HG03565 (cell line): ENCODE measurements at regions not wholly inside any gene's neighbourhood (a gene's known extent, or its start where the extent isn't known, plus 50 kb on each side); places are given as distances from the start of the nearest gene placed in this dataset.

Source experiments
- ATAC-seq: cut with Tn5 transposase; IDR thresholded peaks from one replicate; pipeline ENCODE4 v1.9.1; 2021; ENCODE audit warnings: mild to moderate bottlenecking, moderate library complexity; ENCODE audit not compliant: unreplicated experiment

DNA sequence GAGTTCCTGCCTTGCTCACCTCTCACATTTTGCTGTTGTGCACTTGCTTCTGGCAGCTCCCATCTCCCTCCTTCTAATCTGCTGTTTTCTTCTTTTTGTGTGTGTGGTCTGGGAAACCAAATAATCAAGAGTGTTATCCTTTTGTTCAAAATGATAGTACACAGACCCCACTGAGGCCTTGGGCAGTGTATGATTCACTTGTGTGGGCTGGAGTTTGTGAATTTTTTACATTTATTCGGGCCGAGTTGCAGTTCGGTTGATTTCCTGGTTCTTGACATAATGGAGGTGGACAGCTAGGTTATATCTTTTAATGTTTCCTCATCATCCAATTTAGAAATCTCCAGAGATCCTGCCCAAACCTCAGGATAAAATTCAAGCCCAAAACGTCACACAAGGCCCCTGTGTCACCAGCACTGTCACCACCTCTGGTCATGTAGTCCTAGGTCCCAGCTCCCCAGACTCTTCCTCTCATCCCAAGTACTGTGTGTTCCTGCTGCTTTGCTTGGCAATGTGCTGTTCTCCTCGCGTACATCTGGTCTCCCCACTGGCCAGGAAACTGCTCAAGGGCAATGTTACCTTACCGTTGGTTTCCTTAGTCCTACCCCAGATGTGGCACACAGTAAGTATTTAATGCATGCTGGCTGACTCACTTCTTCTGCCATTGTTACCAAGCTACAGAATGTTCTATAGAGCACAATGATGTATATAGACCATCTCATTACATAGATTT lies 55.7 kb upstream of the PHACTR2 start:
- no peak for ATAC-seq

DNA sequence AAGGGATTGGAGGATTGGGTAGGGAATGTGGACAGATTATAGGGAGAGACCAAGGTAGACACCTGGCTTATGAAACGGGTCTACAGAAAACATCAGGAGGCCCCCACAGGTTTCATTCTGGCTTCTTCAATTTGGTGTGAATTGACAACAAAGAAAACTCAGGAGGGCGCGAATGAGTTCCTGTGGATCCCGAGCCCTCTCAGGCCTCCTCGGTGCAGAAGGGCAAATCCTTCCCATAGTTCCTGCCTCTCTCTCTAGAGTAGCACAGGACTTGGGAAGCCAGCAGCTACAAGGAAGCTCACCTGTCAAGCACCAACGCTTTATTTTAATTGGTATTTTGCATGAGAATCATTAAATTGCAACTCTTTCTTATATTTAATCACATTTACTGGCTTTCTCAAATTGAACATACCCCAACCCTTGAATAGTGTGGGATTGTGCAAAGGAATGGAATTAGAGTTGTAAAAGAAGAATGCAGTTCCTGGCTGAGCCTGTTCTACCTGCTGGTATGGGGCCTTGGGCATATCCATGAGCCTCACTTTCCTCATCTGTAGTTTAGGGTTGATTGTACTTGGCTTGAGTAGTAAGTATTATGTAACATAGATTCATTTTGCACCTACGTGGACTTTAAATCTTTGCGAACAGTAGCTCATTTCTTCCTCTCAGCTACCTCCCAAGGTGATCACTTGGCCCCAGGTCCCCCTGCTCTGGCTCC lies 56.4 kb upstream of the PHACTR2 start:
- ATAC-seq: no peak

DNA sequence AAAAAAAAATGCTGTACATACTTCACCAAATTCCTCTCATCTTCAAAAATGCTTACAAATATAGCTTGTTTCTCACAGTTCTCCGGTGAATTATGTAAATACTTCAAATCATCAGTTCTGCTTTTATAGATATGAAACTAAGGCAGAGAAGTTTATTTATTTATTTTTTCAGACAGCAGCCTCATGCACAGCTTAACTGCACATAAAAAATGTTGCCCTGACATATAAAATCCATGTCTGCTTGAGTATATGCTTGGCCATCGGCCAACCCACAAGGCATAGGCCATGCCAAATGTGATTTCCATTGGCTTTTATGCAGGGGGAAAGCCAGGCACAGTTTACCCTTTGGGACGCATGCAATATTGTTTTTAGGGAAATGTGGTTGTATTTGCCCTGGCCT lies 57.3 kb upstream of the PHACTR2 start:
- no peak for ATAC-seq

DNA sequence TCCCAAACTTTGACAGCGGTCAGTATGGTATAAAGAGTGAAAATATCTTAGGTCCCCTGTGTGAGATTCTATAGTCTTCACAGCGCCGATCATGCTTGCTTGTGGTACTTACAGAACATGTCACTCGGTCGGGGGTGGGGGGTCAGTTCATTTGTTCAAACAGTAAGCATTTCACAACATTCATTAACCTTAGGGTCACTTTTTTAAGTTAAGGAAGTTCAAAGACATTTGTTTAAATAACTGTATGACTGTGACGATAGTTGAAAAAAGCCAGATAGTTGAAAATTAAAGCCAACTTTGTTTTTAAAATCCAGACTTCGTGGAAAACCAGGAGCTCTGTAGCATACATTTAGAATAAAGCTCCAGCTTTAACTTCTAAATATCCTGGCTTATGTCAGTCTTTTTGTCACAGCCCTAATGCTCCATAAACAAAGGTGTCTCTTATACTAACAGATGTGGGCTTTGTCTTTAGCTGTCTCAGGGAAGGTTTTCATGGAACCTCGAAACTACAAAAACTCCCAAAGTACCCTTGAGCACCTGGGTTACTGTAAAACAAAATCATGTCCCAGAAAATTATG lies 57.9 kb upstream of the PHACTR2 start:
- no peak for ATAC-seq

DNA sequence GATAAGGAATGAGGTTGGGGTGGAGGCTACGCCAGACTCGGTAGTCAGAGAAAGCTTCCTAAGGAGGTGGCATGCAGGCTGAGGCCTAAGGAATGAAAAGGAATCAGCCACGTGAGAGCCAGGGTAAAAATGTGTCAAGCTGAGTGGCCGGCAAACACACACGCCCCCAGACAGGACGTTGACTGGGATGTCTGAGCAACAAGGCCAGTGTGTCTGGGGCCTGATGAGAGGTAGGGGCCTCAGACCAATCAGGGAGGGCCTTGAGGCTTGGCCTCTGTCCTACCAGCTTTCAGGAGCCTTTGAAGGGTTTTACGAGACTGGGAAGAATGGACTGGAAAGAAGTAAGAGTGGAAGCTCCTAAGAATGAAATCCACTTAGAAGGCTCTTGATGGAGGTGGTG lies 61.0 kb upstream of the PHACTR2 start:
- ATAC-seq: no peak

DNA sequence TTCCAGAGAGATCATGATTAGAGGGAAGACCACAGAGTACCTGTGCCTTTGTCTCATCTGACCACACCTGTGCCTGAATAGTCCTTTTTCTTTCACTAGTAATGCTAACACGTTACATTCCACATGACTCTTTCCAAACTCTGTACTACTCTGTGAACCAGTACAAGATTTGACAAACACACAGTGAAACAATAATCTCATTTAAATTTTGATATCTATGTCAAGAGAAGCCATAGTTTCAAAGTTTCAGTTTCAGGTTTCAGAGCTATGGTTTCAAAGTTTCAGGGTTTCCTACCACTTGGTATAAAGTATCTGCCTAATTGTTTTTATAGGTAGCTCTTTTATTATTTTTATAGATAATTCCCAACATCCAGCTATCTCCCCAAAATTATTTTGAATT lies 62.0 kb upstream of the PHACTR2 start:
- ATAC-seq: no peak

DNA sequence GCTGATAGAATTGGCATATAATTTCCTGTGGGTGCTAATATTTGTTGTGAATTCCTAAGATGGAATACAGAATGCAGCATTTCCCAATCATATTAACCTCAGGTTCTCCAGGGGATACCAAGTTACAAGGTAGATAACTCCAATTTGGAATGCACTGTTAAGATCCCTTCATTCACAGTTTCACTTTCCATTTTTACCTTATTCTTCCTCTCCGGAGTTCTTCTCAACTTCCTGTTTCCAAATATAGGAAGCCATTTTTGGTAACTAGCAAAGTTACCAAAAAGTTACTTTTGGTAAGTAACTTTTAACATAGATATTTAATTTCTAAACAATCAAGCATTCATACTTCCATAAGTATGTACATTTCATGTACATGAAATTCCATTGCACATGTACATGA lies 63.5 kb upstream of the PHACTR2 start:
- no peak for ATAC-seq

DNA sequence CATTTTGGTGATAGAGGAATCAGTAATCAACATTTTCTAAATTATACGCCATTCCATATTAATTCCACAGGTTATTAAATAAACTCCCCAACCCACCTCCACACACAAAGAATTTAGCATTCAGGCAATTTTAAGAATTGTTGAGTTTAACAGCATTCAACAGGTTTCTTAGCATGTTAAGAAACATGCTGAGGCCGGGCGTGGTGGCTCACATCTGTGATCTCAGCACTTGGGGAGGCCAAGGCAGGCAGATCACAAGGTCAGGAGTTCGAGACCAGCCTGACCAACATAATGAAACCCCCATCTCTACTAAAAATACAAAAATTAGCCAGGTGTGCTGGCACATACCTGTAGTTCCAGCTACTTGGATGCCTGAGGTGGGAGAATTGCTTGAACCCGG lies 64.0 kb upstream of the PHACTR2 start:
- no peak for ATAC-seq

DNA sequence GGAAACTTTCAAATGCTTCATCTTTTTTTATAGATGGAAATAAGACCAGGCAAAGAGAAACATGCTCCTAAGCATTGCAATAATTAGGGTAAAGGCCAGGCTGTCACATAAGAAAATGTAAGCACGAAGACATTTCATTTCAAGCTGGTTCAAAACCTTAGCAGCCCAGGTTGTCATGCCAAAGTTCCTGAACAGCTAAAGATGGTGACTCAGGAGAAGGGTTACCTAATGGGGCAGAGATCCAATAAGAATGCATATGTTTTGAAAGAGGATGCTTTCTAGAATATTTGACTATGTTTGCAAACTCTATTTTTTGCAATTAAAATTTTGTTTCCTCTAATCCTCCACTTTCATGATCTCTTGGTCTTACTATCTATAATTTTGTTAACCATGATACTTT lies 65.6 kb upstream of the PHACTR2 start:
- no peak for ATAC-seq

DNA sequence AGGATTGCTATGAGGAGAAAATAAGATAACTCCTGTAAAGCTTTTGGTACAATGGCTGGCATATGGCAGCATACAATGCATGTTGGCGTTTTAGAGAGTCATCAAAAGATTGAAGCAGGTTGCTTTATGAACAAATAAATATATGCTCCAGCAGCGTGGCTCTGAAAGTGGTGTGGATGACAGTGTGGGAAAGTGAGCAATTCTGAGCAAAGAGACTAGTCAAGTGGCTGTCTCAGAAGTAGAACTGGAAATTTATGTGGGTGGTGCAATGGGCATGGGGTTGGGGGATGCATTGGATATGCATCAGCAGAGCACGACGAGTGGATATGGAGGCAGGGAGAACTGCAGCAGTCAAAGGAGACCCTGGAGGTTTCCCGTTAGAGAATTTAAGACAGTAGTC lies 66.2 kb upstream of the PHACTR2 start:
- ATAC-seq: no peak

DNA sequence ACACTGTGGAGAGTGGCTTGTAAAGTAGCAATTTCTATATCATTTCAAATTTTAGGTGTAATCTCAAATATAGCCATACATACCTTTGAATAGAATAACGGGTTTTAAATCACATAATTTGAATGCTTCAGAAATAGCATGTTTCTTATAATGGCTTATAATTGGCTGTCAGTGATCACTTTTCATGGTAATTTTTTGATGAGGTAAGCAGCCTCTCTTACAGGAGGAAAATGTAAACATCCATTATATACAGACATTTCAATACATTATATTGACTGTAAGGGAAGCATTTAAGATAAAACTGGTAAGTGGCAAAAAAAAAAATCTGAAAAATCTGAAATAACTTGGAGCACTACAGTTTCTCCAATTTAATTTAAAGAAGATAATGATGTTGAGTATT lies 67.8 kb upstream of the PHACTR2 start:
- ATAC-seq: no peak

DNA sequence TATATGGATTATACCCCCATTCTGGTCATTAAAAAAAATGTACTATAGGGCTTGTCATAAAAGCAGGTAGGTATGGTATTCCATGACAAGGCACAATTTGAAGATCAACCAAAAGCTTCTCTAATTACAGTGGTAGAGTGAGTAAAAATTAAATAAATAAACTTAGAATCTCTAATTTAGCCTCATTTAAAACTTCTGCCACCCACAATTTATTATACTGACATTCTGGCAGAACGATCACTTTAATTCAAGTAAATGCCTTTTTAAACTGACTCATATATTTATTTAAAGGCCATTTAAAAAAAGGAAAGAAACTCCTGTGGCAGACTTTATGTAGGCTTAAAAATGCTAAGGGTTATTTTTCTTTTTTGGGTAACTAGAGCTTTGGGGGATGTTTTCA lies 68.3 kb upstream of the PHACTR2 start:
- ATAC-seq: no peak

DNA sequence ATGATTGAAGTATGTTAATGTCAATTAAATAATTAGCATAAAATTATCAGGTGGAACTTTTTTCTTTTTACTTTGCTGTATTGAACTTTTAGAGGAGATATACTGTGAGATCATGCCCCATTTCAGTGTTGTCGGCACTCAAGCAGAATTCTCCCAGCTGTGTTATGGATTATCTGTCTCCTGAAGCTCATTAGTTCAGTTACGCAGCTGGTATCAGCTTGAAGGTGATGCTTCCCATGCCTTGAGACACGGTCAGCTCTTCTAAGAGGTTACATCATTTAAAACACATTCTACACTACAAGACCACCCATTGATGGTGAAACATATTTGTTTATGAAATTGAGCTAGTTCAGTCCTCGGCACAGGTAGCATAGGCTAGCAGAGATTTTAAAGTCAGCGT lies 68.9 kb upstream of the PHACTR2 start:
- ATAC-seq: no peak

DNA sequence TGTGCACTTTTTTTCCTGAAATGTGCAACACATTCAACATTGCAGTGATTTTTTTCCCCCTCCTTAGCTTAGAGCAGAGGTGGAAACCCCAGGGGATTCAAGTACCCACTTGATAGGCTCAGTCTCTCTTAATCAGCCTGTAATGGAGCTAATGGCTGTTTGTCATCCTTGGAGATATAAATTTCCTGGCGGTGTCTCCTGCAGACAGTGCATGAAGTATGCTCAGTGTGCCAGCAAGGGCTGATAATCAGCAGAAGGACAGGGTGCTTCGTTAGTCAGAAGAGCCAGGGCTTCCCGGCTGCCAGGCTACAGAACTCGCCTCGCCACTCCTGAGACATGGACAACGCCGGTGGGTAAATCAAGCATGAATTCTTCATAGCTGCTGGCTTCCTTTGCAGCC lies 69.8 kb upstream of the PHACTR2 start:
- ATAC-seq: no peak

DNA sequence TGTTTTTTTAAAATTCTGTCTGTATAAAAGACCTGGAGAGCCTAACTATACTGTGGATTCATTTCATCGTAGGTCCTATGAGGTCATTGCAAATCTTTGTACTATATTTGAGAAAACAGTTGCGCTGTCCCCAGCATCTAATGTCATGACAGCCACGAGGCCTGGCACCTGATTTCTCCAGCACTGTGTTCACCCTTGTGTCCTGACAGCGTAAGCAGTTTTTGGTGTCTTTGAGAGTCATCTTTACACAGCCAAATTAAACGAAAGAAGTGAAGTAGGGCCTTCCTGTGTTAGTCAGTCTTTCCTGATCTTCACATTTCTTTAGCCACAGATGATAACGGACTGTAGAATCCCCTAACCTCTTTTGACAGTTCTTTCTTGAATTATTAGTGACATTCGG lies 70.6 kb upstream of the PHACTR2 start:
- ATAC-seq: no peak

DNA sequence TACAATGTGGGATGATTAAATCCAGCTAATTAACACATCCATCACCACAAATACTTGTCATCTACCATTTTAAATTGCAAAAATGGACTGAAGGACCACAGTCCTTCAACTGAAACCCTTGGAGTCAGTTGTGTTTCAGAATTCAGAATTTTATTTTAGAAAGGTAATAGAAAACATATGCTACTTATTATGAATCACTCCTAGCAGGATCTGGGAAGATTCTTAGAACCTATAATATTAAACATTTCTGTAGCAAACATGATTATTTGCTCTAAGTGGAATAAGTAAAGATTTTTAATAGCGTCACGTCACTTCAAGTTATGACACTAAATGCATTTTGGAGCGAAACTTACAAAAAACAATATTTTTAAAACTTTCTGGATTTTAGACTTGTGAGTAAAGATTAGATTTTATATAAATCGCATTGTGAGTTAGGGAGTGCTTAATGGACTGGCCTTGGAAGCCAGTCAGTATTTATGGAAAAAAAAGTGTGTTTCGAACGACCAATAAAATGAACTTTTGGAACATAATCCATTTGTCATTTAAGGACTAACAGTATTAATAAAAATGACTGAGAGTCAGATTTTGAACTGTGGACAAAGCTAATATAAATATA lies 71.8 kb upstream of the PHACTR2 start:
- ATAC-seq: no peak

DNA sequence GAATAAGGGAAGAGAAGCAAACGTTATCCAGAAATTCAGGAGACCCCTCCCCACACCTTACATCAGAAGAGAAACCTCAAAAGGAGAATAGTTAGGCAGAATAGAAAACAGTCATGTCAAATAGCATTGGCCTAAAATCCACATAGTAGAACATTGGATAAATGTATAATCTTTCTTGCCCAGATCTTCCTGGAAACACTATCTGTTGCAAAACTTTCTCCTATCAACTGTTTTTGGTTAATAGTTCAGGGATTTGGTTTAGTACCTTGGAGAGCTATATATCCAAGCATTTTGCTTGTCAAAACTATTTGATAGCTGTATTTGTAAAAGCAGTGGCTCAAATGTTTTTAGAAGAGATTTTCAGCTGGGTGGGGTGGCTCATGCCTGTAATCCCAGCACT lies 74.3 kb upstream of the PHACTR2 start:
- ATAC-seq: no peak

DNA sequence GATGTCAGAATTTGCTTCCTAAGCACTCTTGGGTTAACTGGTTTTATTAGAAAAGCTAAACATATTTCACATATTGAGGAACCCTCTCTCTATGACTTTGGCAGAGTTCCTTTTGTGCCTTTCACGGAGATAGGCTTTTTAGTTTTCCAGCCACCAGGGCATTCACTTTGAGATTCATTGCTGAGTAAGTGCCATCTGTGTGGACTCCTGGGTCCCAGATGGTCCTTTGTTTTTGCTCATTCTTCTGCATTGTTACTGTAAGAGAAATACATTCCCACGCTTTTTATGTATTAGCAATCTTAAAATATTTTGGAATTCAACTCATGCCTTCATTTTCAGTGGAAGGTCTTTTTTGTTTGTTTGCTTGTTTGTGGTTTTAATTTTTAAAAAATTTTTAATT lies 76.3 kb upstream of the PHACTR2 start:
- no peak for ATAC-seq

DNA sequence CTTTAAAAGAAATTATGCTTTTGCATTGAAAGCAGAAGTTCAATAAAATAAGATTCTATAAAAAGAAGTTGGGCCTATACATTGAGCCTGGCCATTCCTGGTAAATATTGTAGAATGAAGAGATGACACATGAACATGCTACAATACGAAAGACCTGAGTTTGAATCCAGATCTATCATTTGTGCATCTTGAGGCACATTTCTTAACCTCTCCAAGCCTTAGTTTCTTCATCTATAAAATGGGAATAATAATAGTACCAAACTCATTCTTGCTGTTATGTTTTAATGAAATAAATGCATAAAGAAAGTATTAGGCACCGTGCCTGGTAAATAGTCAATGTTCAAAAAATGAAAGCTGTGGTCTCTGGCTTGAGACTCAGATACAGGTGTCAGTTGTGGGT lies 76.9 kb upstream of the PHACTR2 start:
- ATAC-seq: no peak

DNA sequence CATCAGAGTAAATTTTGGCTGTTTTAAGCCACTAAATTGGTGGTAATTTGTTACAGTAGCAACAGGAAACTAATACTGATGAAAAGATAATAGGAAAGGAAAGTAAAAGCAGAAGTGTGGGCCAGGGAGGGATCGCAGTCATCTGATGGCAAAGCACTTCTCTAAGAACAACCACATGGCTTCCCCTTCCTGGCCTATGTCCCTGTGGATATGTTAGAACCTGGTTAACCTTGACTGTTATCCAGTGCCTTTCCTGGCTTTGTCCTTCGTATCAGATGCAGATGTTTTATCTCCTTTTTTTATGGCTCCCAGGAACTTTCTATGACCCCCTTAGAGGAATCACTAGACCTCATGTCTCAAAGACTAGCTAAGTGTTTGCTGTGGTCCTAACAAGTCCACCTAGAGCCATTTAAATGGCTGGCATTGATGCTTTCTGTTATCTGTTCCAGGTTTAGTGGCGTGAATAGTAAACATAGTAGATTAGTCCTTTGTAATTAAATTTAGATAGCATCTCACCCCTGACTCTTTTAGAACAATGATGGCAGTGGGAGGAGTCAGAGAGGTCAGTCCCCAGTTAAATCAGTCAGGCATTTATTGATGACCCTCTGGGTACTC lies 79.2 kb upstream of the PHACTR2 start:
- no peak for ATAC-seq

DNA sequence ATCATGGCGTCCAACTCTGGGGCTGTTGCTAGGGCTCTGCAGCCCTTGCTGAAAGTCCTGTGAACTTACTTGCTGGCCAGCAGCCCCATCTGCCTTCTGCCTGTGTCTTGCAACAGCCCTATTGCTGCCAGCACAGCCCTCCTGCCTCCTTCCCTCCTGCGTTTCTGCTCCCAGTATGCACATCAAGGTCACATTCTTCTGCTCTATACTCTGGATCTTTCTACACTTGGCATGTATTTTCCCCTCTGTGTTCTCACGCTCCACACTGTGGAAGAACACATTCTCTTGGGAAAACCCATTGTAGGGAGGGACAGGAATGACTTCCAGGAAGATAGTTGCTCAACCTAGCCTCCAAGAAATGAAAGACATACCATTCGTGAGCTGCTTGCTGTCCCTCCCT lies 80.9 kb upstream of the PHACTR2 start:
- no peak for ATAC-seq
